Colonic mucosa (tissue), 4 donors: ENCODE measurements at regions not wholly inside any gene's neighbourhood (a gene's known extent, or its start where the extent isn't known, plus 50 kb on each side); places are given as distances from the start of the nearest gene placed in this dataset.

Experiments used
- DNase-seq: peaks from one replicate; pipeline ENCODE4 v3.0.0-alpha.2; 2020
- H3K27ac ChIP-seq: fragments of 200-600 bp; one replicate; pipeline ENCODE4 v1.8.0; 2021
- H3K27me3 ChIP-seq: fragments of 200-600 bp; one replicate; pipeline ENCODE4 v1.8.0; 2021
- H3K36me3 ChIP-seq: fragments of 200-600 bp; one replicate; pipeline ENCODE4 v1.8.0; 2021
- H3K4me1 ChIP-seq: fragments of 200-600 bp; one replicate; pipeline ENCODE4 v1.8.0; 2021; ENCODE audit warnings: mild to moderate bottlenecking
- H3K4me3 ChIP-seq: fragments of 200-600 bp; one replicate; pipeline ENCODE4 v1.8.0; 2021
- H3K9ac ChIP-seq, 2 donors: one replicate each; pipeline ENCODE4 v1.7.0; 2013; ENCODE audit warnings: control low read depth in 2 of 2, low read depth in 2 of 2, low read length in 2 of 2
- H3K9me3 ChIP-seq: fragments of 200-600 bp; one replicate; pipeline ENCODE4 v1.8.0; 2021
- intact Hi-C: fragments of 100-400 bp; cut with DNase I; formaldehyde crosslinking; loops from one replicate; pipeline ENCODE4 v1.14.1; 2022
- TF ChIP-seq, protein P1 (sequence below): fragments of 200-600 bp; IDR thresholded peaks from one replicate; pipeline ENCODE4 v1.8.0; 2022; ENCODE audit warnings: antibody characterized with exemption, mild to moderate bottlenecking
- donor health status: healthy.
- donor health status: DM: no; HTN: no; CAD: no.
- donor health status: DM: no; HTN: no; CAD: no.

DNA sequence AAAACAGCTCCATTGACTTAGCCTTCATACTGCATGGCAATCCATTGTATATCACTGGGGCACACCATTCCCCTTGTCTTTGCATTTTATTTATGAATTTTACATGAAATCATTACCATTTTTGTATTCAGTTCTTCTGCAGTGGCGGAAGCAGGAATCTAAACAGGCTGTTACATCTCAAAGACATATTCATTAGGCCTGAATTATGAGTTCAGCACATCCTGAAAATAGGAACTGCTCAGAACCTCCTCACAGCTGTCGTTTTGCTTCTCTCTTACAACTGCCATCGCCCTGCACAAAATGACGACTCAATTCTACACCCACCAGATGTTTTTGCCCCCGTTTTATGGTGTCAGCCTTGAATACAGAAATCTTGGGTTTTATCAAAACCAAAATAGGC lies 474.4 kb upstream of the MAGEB18 start:
- no peak for DNase-seq
- H3K27me3 ChIP-seq, result no peaks in the 10 kb centered on the region
- intact Hi-C loops, result no loop called here

DNA sequence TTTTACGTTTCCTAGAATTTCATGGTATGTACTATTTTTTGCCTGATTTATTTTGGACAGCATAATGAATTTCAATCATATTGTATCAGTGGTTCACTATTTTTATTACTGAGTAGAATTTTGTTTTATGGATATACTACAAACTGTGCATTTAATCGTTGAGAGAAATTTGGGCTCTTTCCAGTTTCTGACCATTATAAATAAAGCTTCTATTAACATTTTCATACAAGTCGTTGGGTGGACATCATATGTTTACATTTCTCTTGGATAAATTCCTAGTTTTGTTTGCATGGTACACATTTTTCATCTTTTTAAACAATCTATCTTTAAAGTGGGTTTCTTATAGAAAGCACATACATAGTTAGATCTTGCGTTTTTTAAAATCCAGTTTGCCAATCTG lies 472.7 kb upstream of the MAGEB18 start:
- H3K27ac ChIP-seq, result no peak overlapping the region
- H3K4me1 ChIP-seq, result no peaks in the 10 kb centered on the region
- H3K9me3 ChIP-seq, result no peaks in the 10 kb centered on the region
- H3K36me3 ChIP-seq, result no peaks in the 10 kb centered on the region
- no peak for DNase-seq
- no peak overlapping the region for H3K4me3 ChIP-seq
- TF ChIP-seq, protein P1, sequence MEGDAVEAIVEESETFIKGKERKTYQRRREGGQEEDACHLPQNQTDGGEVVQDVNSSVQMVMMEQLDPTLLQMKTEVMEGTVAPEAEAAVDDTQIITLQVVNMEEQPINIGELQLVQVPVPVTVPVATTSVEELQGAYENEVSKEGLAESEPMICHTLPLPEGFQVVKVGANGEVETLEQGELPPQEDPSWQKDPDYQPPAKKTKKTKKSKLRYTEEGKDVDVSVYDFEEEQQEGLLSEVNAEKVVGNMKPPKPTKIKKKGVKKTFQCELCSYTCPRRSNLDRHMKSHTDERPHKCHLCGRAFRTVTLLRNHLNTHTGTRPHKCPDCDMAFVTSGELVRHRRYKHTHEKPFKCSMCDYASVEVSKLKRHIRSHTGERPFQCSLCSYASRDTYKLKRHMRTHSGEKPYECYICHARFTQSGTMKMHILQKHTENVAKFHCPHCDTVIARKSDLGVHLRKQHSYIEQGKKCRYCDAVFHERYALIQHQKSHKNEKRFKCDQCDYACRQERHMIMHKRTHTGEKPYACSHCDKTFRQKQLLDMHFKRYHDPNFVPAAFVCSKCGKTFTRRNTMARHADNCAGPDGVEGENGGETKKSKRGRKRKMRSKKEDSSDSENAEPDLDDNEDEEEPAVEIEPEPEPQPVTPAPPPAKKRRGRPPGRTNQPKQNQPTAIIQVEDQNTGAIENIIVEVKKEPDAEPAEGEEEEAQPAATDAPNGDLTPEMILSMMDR, result no peak
- H3K27me3 ChIP-seq, result no peaks in the 10 kb centered on the region
- no peak overlapping the region for H3K9ac ChIP-seq
- intact Hi-C loops, result no loop called here

More for the DNA sequence above, 474.4 kb upstream of the MAGEB18 start:
- Histone ChIP-seq H3K4me3 (no peak overlapping the region), H3K36me3 (no peaks in the 10 kb centered on the region), H3K9ac (no peak overlapping the region), H3K4me1 (no peaks in the 10 kb centered on the region), H3K9me3 (no peaks in the 10 kb centered on the region), H3K27ac (no peak overlapping the region)
- TF ChIP-seq, protein P1, result no peak

DNA sequence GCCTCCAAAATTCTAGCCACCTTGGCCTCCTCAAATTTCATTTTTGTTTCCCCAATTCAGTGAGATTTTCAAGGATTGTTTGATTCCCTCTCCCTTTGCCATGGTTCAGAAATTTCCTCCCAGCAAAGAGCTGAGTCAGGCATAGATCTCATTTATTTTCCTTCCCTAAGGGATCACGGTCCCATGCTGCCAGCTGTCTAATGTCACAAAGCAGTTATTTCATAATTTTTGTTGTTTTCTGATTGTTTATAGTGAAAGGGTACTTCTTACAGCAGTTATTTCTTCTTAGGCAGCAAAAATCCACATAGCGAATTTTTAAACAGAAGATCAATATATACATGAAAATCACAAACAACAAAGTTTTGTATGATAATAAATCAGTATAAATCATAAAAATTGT lies 470.5 kb upstream of the MAGEB18 start:
- no peak overlapping the region for H3K27ac ChIP-seq
- H3K9me3 ChIP-seq, result no peaks in the 10 kb centered on the region
- no peaks in the 10 kb centered on the region for H3K36me3 ChIP-seq
- no peak overlapping the region for H3K9ac ChIP-seq
- no peak for DNase-seq
- no peaks in the 10 kb centered on the region for H3K27me3 ChIP-seq
- no peaks in the 10 kb centered on the region for H3K4me1 ChIP-seq
- intact Hi-C loops, result no loop called here
- H3K4me3 ChIP-seq, result no peak overlapping the region
- TF ChIP-seq, protein P1, result no peak

DNA sequence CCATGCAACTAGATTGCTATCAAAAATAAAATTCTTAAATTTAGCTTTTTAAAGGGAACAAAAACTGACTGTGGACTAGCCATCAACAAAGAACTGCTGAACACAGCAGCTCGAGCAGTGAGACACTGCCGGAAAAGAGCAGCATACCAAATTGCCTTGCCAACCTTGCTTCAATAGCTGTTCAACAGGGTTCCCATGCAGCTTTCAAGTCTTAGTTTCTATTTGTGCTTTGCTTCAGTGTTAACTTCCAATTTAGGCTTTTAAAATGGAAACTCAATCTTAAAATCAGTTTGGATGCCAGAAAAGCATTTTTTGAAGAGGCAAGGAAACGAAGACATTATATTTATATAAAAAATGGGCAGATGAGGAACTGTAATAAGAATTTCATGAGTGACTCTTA lies 463.4 kb upstream of the MAGEB18 start:
- Histone ChIP-seq H3K4me1 (no peaks in the 10 kb centered on the region), H3K9ac (no peak overlapping the region), H3K4me3 (no peak overlapping the region), H3K27ac (no peak overlapping the region), H3K9me3 (no peaks in the 10 kb centered on the region), H3K27me3 (no peaks in the 10 kb centered on the region), H3K36me3 (no peaks in the 10 kb centered on the region)
- no peak for DNase-seq
- intact Hi-C loops, result no loop called here
- TF ChIP-seq, protein P1, result no peak

DNA sequence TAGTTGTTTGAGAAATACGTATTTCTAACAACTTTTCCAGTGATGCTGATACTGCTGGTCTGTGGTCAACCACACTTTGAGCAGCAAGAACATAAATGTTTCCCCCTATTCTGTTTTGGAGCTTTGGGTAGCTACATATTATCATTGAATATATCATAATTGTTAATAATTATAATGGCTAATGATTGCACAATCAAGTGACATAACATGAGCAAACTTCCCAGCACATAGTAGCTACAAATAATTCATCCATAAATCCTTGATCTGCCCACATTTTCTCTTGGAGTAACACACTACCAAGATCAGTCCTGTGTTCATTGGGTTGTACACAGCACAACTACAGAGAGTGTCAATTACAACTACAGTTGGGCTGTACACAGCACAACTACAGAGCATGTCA lies 436.3 kb upstream of the MAGEB18 start:
- no peaks in the 10 kb centered on the region for H3K27me3 ChIP-seq
- DNase-seq, result no peak
- no peak overlapping the region for H3K9ac ChIP-seq
- H3K4me1 ChIP-seq, result no peaks in the 10 kb centered on the region
- TF ChIP-seq, protein P1, result no peak
- no peaks in the 10 kb centered on the region for H3K36me3 ChIP-seq
- intact Hi-C loops, result no loop called here
- H3K4me3 ChIP-seq, result no peak overlapping the region
- no peaks in the 10 kb centered on the region for H3K9me3 ChIP-seq
- no peak overlapping the region for H3K27ac ChIP-seq

DNA sequence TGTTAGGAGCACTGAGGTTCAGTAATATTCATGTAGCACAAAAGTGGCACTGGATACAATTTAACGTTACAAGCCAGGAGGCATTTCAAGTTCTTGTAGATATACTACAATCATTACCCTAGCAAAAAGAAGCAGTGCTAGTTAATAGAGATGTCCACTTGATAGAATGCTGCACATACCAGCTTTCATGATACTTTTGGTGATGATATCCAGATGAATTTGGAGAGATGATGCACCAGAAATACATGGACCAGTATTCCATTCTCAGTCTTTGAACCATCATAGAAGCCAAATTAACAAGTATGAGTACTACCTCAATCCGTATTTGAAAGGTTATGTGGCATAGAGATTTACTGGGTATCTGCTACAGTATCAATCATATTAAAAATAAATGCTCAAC lies 421.0 kb upstream of the MAGEB18 start:
- Histone ChIP-seq H3K9ac (no peak overlapping the region), H3K9me3 (no peaks in the 10 kb centered on the region), H3K27ac (no peak overlapping the region), H3K27me3 (no peaks in the 10 kb centered on the region), H3K36me3 (no peaks in the 10 kb centered on the region), H3K4me3 (no peak overlapping the region), H3K4me1 (no peaks in the 10 kb centered on the region)
- TF ChIP-seq, protein P1, result no peak
- no peak for DNase-seq
- intact Hi-C loops, result no loop called here
